ENCODE measurements at regions not wholly inside any gene's neighbourhood (a gene's known extent, or its start where the extent isn't known, plus 50 kb on each side); places are given as distances from the start of the nearest gene placed in this dataset.

GRCh38 chr7:118312966-118313365 is 88.5 kb downstream of the ANKRD7 start:
- H3K27ac ChIP-seq (replicated peaks) = peak overlapping the region; percentile 80

GRCh38 chr7:118324790-118325449 is 100.4 kb downstream of the ANKRD7 start:
- no peak for DNase-seq (ENCODE audit: low read depth in 1 of 2, low spot score in 1 of 2)
- Histone ChIP-seq H3K27ac (replicated peaks) (no peak overlapping the region), H3K4me3 (replicated peaks; ENCODE audit: insufficient read depth, low read length) (no peak overlapping the region), H3K27me3 (ENCODE audit: insufficient read depth, poor library complexity, severe bottlenecking) (no peaks in the 10 kb centered on the region)
- no peak for TF ChIP-seq CTCF (IDR thresholded peaks at IDR 0.05; ENCODE audit: insufficient read depth, low read length)
- TF ChIP-seq SPI1 (IDR thresholded peaks at IDR 0.05; ENCODE audit: borderline replicate concordance, low read depth) = no peak
- no peak for TF ChIP-seq REST (IDR thresholded peaks at IDR 0.05; ENCODE audit: insufficient replicate concordance, low read depth)
- no peak for TF ChIP-seq GABPA (IDR thresholded peaks at IDR 0.05; ENCODE audit: low read depth)
- no peak for TF ChIP-seq POLR2AphosphoS5 (IDR thresholded peaks at IDR 0.05; ENCODE audit: low read depth)

More at GRCh38 chr7:118312966-118313365, 88.5 kb downstream of the ANKRD7 start:
- no peak for TF ChIP-seq REST (IDR thresholded peaks at IDR 0.05; ENCODE audit: insufficient replicate concordance, low read depth)
- TF ChIP-seq POLR2AphosphoS5 (IDR thresholded peaks at IDR 0.05; ENCODE audit: low read depth) = no peak
- TF ChIP-seq GABPA (IDR thresholded peaks at IDR 0.05; ENCODE audit: low read depth) = no peak
- Histone ChIP-seq H3K27me3 (ENCODE audit: insufficient read depth, poor library complexity, severe bottlenecking) (no peaks in the 10 kb centered on the region), H3K4me3 (replicated peaks; ENCODE audit: insufficient read depth, low read length) (no peak overlapping the region)
- DNase-seq (ENCODE audit: low read depth in 1 of 2, low spot score in 1 of 2) = no peak

GRCh38 chr7:118325450-118325808 is 100.9 kb downstream of the ANKRD7 start:
- TF ChIP-seq CTCF (IDR thresholded peaks at IDR 0.05; ENCODE audit: insufficient read depth, low read length) = no peak
- TF ChIP-seq POLR2AphosphoS5 (IDR thresholded peaks at IDR 0.05; ENCODE audit: low read depth) = no peak
- no peak for TF ChIP-seq REST (IDR thresholded peaks at IDR 0.05; ENCODE audit: insufficient replicate concordance, low read depth)
- no peak for TF ChIP-seq SPI1 (IDR thresholded peaks at IDR 0.05; ENCODE audit: borderline replicate concordance, low read depth)
- TF ChIP-seq GABPA (IDR thresholded peaks at IDR 0.05; ENCODE audit: low read depth) = no peak
- no peak overlapping the region for H3K27ac ChIP-seq (replicated peaks)
- no peak overlapping the region for H3K4me3 ChIP-seq (replicated peaks; ENCODE audit: insufficient read depth, low read length)
- no peaks in the 10 kb centered on the region for H3K27me3 ChIP-seq (ENCODE audit: insufficient read depth, poor library complexity, severe bottlenecking)
- no peak for DNase-seq (ENCODE audit: low read depth in 1 of 2, low spot score in 1 of 2)
